T-helper 1 cell treated with Interleukin-12 subunit alpha and Interleukin-12 subunit beta and Interleukin-4 antibody, amounts not matched to agents 30 ng/mL and 1 ng/mL, for 36 hours (primary cell): ENCODE measurements at regions not wholly inside any gene's neighbourhood (a gene's known extent, or its start where the extent isn't known, plus 50 kb on each side); places are given as distances from the start of the nearest gene placed in this dataset.

Experiments used
- intact Hi-C: fragments of 100-400 bp; cut with micrococcal nuclease; formaldehyde crosslinking; loops from one replicate; pipeline ENCODE4 v1.15.1; 2024

GRCh38 chr12:124243936-124244335 is 51.0 kb upstream of the RFLNA start:
- intact Hi-C loops, result no loop called here
